GM21526 (cell line): ENCODE measurements at regions not wholly inside any gene's neighbourhood (a gene's known extent, or its start where the extent isn't known, plus 50 kb on each side); places are given as distances from the start of the nearest gene placed in this dataset.
"Not testable (repeated sequence)": the region's sequence is repeated elsewhere in the genome, so short reads cannot be mapped to it uniquely, and the experiment has no call there.

ENCODE experiments used
- ATAC-seq: cut with Tn5 transposase; IDR thresholded peaks from one replicate; pipeline ENCODE4 v1.9.1; 2021; ENCODE audit warnings: moderate library complexity; ENCODE audit not compliant: unreplicated experiment, low FRiP score

- no peak for ATAC-seq
These were observed 377.4 kb downstream of the CD109 start for GRCh38 chr6:74073429-74073828.

GRCh38 chr6:74071214-74071613, 375.2 kb downstream of the CD109 start:
- no peak for ATAC-seq

- no peak for ATAC-seq
These were observed 374.7 kb downstream of the CD109 start for GRCh38 chr6:74070711-74071110.

DNA sequence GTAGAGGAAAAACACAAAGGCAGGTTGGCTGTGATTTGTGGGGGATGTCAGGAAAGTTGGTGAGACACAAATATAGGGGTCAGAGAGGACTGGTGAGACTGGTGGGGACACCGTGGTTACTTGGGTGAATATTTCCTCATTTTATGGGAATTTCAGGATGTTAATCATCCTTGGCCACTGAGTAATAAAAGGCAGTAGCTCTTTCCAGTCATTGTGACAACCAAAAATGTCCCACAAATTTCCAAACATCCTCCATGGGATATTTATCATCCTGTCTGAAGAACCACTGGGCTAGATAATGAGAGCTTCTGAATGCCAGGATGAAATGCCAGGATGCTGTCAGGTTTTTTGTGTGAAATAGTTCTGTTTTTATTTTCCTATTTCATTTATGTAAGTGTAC, 374.1 kb downstream of the CD109 start:
- no peak for ATAC-seq

- no peak for ATAC-seq
These were observed 373.1 kb downstream of the CD109 start for GRCh38 chr6:74069089-74069581.

- no peak for ATAC-seq
These were observed 370.3 kb downstream of the CD109 start for GRCh38 chr6:74066168-74066871.

GRCh38 chr6:74065705-74066104, 369.7 kb downstream of the CD109 start:
- ATAC-seq: no peak

DNA sequence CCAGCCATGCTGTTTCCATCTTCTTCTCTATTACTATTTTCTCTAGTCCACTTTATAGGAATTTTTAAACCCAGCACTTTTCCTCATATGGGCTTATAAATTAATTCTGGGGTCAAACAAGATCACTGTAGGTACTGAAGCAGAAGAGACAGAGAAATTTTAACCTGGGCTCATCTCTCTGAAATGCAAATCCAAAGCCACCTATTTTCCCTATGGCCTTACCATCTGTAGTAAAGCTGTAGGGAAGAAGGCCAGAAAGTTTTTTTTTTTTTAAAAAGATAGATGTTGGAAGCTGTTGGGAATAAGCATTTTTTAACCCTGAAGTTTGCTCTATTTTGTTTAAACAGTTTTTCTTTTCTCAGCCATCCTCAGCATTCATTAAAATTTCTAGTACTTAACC, 367.4 kb downstream of the CD109 start:
- ATAC-seq: no peak

- ATAC-seq: no peak
These were observed 365.2 kb downstream of the CD109 start for GRCh38 chr6:74061201-74061600.

DNA sequence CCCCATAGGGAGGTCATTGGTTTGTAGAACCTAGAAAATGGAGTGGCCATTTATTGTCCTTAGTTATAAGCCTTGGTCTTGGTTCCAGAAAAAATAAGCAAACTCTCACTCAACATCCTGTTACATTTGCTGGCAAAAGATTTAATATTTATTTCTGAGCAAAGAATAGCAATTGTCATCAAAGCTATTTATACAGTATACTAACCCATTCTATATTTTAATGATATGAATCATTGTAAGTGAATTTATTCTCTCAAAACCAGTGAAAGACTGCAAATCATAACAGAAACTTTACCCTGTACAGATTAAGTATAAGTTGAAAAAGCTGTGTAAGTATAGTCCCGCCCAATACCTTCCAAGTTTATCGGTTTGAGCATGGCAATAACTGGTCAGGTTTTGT, 364.4 kb downstream of the CD109 start:
- no peak for ATAC-seq

- ATAC-seq: no peak
These were observed 362.6 kb downstream of the CD109 start for GRCh38 chr6:74058606-74059005.

- no peak for ATAC-seq
These were observed 361.3 kb downstream of the CD109 start for GRCh38 chr6:74057326-74057725.

GRCh38 chr6:74054190-74054589, 358.2 kb downstream of the CD109 start:
- ATAC-seq: no peak

DNA sequence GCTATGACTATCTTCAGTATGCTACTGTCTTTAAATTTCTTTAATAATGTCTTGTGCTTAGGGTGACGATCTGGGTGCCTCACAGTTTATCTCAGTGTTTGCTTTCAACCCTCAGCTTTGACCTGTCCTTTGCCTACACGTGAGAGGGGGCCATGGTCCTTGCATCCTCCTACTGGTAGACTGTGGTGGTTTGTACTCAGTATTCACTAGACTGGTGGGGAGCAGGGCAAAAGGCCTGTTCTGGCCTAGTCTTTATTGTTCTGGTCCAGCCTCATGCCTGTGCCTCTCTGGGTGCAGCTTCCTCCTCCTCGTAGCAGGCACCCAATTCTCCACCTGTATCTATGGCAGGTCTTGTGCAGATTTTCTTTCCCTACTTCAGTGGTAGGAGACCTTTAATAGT, 354.9 kb downstream of the CD109 start:
- no peak for ATAC-seq

DNA sequence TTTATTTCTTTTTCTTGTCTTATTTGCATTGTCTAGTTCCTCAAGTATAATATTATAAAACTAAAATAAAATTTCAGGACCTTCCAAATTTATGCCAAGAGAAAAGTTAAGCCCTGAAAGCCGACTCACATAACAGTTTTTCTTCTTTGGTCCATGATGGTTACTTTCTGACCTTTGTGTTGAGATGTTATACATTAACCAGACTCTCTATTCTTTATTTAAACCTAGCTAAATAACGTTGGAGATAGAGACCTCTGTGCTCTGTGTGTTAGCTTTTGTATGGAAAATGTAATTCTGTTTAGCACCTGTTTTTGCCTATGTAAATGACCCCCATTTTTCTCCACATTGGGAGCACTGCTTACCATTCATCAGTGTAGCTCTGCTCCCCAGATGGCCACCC, 352.4 kb downstream of the CD109 start:
- no peak for ATAC-seq

- ATAC-seq: no peak
These were observed 348.6 kb downstream of the CD109 start for GRCh38 chr6:74044417-74045096.

- ATAC-seq: no peak
These were observed 345.4 kb downstream of the CD109 start for GRCh38 chr6:74041420-74041819.

DNA sequence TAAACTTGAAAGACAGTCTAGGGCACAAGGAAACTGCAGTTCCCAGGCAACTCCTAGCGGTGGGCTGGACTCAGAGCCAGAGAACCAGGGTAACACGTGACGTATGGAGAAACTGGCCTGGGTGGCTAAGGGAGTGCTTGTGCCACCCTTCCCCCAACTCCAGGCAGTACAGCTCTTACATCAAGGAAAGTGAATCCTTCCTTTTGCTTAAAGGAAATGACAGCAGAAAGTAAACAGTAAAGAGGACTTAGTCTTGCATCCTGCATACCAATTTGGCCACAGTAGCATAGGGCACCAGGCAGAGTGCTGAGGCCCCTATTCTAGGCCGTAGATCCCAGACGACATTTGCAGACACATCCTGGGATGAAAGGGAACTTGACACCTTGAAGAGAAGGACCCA, 322.8 kb downstream of the CD109 start:
- ATAC-seq: no peak

GRCh38 chr6:74015427-74015826, 319.4 kb downstream of the CD109 start:
- ATAC-seq: no peak

DNA sequence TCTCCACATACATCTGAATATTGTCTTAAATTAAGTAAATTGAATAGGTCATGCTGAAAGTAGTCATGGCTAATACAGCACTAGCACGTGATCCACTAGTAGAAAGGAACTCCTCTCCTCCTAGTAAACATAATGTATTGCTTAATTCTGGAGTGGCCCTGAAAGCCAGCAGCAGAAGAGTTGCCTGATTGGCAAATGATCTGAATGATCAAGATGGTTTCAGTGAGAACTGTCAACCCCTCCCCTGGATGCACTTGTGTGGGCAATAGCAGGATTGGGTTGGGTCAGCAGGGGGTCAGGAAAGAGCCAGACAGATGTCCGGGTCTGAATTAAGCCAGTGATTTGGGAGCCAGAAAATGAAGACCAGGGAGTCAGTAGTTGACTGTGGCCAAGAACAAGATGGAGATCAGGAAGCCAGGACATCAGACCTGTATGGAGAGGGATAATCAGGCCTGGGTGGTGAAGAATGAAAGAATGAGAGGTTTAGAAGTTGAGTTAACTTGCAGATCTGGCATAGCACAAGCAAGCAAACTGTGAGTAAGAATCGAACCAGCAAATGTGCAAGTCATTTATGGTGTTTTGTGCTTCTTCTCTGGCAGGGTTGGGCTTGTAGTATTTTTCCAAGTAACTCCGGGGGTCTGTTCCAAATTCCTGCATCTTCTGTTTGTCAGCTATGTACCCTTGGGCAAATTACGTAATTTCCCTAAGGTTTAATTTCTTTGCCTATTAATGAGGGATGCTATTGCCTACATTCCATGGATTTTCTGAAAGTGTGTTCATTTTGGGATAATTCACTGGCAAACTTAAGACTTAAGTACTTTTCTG, 304.9 kb downstream of the CD109 start:
- no peak for ATAC-seq

- not testable (repeated sequence) for ATAC-seq
These were observed 294.7 kb downstream of the CD109 start for GRCh38 chr6:73990609-73991238.
